ENCODE measurements at regions not wholly inside any gene's neighbourhood (a gene's known extent, or its start where the extent isn't known, plus 50 kb on each side); places are given as distances from the start of the nearest gene placed in this dataset.

DNA sequence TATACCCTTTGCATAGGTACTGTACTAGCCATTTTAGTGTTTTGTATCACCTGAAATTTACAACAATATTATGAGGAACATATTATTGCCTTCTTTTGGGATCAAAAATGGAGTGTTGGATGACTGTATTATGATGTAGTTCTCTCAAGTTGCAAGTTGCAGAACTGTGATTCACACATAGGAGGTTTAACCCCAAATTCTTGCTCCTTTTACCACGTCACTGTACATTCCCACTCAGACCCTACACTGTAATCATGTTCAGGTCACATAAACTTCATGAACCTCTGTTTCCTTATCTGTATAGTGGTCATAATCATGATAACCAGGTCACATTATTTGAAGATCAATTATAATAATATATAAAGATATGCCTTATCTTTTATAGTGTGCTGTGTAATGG lies 925.1 kb upstream of the TENM4 start:
- no peak for DNase-seq

DNA sequence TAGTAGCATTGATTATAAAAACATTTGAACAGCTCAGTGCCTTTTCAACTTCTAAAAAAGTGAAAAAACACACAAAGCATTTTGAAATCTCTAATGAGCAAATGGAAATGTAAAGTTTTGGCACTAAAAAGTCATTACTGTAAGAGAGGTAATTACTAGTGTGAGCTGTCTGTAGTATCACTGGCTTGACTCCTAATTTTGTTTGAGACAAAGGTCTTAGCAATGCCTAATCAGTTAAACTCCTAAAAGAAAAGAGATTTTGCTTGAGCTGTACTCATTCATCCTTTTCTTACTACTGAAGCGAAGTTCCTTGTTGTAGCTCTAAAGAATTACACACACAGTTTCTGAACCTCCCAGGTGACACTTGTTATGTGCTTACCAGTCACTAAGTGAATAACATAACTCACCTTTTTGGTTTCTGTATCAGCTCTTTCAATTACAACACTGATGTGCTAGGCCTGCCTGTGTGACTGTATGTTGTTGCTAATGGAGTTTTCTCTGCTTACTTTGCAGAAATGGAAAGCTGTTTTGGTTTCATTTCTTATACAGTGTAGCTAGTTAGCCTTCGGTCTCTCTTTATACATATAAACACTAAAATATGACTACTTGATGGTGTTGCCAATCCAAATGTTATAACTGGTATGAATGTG lies 924.4 kb upstream of the TENM4 start:
- DNase-seq = no peak

DNA sequence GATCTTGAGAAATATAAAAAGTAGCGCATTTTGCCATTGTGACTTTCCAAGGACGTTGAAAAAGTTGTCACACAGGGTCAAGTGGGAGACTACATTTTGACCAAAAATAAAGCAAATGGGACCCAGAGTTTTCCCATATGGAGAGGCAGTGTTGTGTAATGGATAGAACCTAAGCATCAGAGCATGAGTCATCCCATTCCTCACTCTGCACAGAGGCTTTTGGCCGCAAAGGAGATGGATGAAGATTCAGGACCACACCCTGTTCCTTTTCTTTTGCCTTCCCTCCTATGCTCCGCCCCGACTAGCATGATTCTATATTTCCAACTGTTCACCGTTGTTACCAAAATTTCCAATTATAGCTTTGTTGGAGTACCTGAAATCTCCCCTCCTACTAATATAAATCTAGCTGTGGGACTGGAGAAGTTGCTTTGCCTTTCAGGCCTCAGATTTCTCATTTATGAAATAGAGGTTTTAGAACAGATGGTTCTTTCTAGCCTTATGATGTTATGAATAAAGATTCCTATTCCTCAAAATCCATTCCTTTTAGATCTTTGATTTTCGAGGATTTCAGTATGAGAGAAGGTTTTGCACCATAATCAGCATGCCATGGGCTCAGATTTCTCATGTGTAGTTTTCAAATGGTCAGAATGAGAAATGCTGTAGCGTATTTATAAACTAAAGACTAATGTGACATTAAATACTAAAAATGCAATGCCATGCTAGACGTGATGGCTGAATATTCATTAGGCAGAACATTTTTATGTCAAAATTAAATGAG lies 921.9 kb upstream of the TENM4 start:
- no peak for DNase-seq

DNA sequence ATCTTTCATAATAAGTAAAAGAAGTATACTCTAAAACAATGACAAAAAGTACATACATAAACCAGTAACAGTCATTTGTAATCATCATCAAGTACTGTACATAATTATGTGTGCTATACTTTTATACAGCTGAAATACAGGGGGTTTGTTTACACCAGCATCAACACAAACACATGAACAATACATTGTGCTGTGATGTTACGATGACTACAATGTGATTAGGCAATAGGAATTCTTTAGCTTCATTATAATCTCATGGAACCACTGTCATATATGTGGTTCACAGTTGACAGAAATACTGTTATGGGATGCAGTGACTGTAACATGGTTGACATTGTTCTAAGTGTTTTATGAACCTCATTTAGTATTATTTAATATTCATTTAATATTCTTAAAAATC lies 914.4 kb upstream of the TENM4 start:
- no peak for DNase-seq

DNA sequence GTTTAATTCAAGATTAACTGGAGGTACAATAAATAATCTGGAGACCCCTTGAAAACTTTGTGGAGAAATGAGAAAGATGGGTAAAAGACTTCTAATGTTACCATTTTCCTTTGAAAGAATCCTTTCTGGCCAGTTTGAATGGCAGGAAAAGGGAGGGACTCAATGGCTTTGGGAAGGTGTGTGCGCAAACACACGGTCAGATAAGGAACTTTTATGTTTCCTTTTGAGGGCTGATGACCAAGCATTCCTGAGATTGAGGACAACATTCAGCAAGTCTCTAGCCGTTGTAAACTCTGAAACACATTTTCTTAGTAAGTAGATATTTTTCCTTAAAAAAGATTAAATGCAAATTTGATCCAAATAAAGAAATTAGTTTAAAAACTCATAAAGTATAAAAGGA lies 909.7 kb upstream of the TENM4 start:
- no peak for DNase-seq

DNA sequence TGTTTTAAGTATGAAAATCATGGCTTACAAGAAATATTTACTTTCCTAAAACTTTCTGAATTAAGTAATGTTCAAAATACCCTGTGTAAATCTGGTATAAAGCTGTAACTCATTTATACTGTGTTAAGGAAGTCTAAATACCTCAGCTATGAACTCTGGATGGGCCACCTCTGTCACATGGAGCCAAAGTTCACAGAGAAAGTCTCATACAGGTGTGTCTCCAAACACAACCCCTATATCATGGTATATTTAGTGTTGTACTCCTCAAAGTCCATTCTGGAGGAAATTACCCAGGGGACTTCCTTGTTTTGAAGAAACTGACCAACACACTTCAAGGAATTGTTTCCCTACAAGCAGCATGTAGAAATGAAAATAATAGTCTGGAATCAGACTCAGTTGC lies 909.2 kb upstream of the TENM4 start:
- no peak for DNase-seq

DNA sequence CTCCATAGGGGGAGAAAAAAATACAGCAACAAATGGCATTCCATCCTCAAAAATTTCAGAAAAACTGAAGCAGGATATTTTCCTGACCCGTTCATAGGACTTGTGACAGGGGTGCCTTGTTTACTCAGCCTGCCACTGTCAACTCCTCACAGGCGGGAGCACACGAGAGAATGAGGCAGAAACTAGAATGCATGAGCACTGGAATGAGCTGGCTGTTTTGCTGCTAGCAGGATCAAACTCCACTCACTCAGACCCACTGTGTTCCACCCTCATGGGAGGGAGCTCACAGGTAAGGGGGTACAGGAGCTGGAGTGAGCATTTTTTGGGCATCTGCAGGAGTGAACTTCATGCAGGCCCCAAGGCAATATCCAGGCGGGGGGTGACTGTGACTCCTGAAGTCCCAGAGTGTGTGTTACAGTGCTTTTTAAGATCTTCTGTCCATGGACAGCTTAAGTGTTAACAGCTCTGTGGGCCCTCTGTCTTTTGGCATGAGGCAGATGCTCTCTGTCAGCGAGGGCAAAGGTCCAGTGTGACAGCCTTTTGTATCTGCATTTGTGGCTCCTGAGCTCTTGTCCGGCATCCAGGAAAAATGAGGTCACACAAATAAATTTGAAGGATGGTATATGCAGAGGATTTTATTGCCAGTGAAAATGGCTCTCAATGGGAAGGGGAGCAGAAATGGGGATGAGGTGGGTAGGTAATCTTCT lies 905.7 kb upstream of the TENM4 start:
- DNase-seq = no peak

DNA sequence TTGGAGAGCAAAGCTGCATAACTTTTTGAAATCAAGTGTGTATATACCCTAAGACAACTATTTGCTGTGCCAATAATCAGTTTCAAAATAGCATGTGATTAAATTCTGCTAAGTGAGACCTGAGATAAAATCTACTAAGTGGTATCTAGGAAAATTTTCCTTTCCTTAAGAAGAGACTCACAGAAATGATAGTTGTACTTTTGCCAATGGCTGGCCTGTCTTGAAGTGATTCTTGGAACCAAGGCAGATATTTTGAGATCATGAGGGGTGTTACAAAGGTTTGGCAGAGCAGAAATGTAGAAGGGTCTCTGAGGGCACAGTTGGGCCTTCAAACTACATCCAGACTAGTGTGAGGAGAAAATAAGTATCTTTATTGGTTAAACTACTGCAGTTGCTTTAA lies 902.6 kb upstream of the TENM4 start:
- DNase-seq = no peak

DNA sequence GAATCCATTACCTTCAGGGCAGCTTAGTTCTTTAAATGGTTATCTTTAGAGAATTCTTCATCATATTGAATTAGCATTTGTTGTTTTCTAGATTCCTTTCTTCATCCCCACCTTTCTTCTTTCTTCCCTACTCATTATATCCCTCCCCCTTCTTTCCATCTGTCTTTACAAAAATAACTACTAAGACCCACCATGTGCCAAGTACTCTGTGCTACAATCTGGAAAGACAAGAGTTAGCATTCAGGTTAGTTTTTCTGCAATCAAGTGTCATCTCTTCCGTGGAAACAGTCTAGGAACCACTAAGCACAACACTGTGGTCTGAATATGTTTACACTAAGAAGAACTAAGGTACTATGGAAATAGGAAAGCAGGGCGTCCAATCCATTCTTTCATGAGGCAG lies 897.4 kb upstream of the TENM4 start:
- no peak for DNase-seq

DNA sequence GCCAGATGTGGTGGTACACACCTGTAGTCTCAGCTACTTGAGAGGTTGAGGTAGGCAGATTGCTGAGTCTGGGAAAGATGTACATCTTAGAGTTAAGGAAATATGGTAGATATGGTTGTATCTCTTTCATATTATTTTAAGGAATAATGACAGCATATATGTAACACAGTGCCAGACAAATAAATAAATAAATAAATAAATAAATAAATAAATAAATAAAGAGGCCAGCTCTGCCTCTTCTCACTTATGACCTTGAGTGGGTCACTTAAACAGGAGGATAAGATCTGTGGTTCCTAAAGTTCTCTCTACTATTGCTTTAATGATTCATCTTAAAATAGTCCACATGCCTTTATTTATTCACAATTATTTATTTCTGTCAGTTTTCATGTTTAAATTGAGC lies 890.9 kb upstream of the TENM4 start:
- DNase-seq = no peak

DNA sequence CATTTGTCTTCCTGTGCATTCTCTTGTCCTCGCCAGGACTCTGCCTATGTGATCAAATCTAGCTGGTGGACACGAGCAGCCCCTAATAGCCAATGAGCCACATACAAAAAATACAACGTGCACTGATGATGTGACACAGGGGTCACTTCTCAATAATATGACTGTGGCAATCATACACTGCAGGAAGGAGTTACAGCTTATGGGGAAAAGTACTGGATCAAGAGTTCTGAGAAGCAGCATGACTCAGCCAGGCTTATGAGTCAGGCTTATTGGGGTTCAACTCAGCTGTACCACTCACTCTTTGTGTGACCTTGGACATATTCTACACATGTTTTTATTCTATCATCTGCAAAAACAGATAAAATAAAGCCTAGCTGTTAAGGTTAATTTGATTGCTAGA lies 889.4 kb upstream of the TENM4 start:
- no peak for DNase-seq

DNA sequence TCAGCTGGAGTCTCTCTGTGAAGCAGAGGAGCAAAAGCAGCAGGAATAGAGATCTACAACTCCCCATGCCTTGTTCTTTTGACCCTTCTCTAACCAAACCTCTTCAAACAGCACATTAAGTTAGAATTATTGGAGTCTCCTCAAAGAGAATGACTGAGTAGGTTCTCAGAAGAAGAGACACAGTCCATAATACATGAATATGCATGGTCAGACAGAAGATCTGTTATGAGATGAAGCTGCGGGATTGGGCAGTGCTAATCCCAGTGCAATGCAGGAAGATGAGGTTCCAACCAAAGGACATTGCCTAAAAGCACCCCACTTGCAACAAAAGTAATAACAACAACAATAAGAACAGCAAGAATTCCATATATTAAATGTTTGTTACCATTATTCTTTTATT lies 887.9 kb upstream of the TENM4 start:
- no peak for DNase-seq

DNA sequence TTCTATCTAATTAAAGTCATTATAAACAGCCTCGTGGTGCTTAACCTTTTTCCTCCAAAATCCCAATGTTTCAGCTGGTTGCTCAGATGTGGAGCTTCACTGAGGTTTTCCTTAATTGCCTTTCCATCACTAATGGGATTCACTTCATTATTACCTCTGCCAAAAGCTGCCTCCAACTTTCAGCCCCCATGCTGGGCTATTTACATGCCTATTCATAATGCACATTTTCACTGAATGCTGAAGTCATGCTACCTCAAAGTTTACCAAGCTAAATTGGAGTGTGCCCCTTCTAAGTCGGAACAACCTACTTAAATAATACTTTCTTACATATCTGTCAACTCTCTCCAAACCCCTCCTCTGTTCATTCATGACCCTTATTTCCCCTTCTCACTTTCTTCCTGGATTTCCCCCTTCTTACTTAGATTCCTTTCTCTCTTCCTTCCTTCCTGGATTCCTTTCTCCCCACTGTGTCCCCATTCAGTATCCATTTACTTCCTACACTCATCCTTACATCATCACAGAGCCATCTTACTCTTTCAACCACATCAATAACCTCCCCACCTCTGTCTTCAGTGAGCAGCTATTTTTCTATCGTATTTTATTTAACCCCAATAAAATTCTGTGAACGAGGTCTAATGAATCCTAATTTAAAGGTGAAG lies 887.3 kb upstream of the TENM4 start:
- DNase-seq = no peak

DNA sequence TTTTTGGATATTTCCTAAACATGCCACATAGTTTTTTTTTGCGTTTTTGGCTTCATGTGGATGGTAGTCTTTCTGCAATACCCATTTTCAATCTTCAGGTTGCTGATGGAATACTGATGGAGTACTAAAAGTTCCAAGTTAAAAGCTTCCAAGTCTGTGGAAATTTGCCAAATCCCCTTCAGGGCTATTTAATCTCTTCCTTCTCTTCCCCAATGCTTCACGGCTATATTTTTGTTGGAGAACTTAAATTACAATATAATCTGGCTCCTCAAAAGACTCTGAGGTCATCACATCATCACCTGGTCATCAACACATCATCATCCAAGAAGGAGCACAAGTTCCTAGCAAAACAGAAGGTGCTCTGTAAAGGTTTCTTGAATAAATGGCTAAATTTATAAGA lies 881.0 kb upstream of the TENM4 start:
- DNase-seq = no peak

DNA sequence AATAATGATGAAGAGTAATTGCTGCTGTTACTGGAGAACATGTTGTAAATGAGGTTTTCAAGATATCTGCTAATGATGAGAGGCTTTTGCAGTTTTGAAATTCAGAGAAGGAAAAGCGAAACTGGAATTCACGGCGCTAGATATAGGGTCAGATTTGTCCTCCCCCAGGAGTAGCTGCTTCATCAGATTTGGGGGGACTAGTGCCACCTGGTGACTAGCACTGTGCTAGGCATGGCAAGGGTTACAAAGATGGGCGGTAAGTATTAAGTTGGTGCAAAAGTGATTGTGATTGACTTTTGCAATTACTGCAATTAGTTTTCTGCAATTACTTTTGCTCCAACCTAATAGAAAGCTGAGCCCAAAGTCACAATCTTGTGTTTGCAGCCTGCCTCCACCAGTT lies 879.9 kb upstream of the TENM4 start:
- no peak for DNase-seq

DNA sequence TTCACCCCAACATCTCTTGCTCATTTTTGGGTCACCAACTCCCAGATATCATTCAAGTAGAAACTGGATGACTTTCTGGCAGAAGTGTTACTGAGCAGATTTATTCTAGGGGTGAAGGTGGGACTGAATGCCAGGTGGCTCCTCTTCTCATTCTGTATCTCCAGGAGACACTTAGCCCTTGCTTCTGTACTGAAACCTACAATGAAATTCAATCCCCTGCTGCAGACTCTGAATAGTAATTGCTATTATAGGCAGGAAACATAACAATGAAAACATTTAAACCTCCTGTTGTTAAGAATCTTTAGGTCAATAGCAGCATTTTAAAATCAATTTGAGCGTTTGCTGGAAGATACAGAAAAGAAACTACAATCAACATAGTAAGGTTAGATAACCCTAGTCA lies 879.4 kb upstream of the TENM4 start:
- no peak for DNase-seq

DNA sequence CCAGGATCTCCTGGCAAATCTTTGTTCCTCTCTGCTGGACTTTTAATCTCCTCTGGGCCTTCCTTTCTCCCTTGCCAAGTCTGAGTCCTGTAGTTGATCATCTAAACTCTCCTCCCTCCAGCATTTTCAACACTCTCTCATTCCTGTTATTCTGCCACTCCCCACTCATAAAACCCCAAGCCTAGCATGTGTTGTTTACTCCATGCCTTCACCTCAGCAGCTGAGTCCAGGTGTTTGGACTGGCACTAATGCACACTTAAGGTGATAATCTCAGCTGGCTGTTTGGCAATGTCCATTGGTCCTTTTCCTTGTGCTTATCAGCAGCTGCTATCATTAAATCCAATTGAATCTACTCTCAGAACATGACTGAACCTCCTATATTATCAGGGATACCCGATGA lies 876.8 kb upstream of the TENM4 start:
- no peak for DNase-seq

DNA sequence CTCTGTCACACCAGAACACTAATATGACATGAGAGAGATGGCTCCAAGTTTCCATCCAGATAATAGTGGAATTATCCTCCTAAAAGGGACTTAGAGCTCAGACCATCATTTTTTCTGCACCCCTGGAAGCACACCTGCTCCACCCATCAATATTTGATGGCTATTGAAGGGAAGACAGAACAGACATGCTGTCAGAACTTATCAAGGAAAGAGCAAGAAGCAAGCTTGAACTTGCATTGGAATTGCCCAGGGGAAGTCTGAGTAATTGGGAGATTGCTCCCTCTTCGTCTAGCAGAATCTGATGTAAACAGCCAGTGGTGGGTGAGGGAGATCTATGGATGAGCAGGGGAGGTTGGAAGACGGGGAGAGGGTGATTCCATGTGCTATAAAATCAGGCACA lies 874.4 kb upstream of the TENM4 start:
- DNase-seq = no peak

DNA sequence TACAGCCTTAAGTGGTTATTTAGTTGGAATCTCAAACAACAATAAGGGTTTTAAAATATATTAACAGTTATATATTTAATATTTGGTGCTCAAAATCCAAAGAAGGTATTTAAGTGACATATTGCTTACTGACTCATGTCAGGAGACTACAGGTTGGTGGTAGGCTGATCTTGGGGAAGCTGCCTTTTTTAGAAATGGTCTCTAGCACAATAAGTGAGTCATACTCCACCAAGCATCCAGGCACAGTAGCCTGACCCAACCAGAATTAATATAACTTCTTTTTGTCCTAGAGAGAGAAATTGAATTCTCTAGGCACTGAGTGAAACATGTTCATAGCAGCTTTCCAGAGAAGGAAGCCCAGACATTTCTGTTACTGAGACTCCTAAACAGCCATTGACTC lies 868.5 kb upstream of the TENM4 start:
- DNase-seq = no peak

DNA sequence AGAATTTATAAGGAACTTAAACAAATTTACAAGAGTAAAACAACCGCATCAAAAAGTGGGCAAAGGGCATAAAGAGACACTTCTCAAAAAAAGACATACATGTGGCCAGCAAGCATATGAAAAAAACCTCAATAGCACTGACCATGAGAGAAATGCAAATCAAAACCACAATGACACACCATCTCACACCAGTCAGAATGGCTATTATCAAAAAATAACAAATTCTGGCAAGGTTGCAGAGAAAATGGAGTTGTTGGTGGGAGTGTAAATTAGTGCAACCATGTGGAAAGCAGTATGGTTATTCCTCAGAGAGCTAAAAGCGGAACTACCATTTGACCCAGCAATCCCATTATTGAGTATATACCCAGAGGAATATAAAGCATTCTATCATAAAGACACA lies 866.8 kb upstream of the TENM4 start:
- DNase-seq = no peak

DNA sequence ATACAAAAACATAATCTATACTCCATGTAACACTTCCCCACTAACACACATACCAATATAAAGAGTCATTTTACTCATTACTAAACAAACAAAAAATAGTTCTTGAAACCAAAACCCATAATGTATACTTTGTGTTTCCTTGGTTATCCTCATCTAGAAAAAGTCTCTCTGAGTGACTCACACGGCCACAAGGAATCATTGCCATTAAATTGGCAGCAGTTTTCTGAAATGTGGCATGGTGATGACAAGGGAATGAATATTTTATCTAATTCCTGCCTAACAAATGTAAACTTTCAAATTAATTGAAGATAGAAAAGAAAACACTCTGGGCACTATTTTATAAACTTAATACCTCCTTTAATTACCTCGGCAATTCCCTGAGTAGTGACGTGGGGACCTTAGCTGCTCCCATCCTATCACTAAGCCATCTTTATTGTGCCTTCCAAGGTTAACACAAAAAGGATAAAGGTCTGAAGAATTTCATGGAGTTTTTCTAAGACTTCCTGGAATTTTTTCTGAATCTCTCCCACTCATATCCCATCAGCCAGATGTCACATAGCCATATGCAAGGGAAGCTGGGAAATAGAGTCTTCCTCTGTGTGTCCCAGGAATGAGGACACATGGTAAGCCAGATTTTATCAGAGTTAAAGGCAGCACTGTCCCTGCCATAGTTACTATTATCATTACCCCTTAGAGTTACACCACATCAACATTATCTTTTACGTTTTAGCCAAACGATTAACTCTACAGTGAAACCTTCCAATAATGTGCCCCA lies 857.2 kb upstream of the TENM4 start:
- DNase-seq = no peak

DNA sequence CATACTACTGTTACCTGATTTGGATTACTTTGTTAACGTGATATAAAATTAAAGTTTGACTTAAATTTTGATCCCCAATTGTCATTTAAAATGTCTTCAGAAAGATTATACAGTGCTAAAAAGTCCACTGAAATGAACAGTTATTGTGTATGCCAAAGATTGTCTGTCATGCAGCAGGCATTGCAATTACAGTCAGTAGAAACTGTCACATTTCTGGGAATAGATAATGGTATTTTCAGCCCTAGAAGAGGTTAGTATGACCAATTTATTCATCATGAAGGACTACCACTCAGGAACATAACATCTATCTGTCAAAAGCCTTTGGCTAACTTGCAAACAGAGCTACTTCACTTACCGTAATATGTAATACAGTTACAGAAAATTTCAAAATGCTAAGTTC lies 852.5 kb upstream of the TENM4 start:
- no peak for DNase-seq

Measured in effector CD8-positive, alpha-beta T cell (primary cell).